Liver (tissue), 8 donors: ENCODE measurements at regions not wholly inside any gene's neighbourhood (a gene's known extent, or its start where the extent isn't known, plus 50 kb on each side); places are given as distances from the start of the nearest gene placed in this dataset.

Experiments
- DNase-seq: peaks from one replicate; pipeline ENCODE4 v3.0.0-alpha.2; 2017; ENCODE audit warnings: low spot score
- H3K27ac ChIP-seq, 2 donors: one replicate each; pipeline ENCODE4 v1.7.0; 2013; ENCODE audit warnings: inconsistent platforms in 2 of 2, low read length in 2 of 2, control low read depth in 1 of 2, low read depth in 1 of 2, mild to moderate bottlenecking in 1 of 2
- H3K27me3 ChIP-seq, 4 donors: one replicate each; pipeline versions ENCODE4 v1.6.1 to v1.7.0; 2013; ENCODE audit warnings: low read length in 3 of 4, inconsistent platforms in 1 of 4, mild to moderate bottlenecking in 1 of 4, moderate library complexity in 1 of 4; ENCODE audit not compliant: control insufficient read depth in 4 of 4, insufficient read depth in 4 of 4
- H3K36me3 ChIP-seq, 4 donors: one replicate each; pipeline versions ENCODE4 v1.6.1 to v1.7.0; 2013; ENCODE audit warnings: low read length in 3 of 4, mild to moderate bottlenecking in 3 of 4, low read depth in 1 of 4, moderate library complexity in 1 of 4; ENCODE audit not compliant: control insufficient read depth in 4 of 4, insufficient read depth in 3 of 4
- H3K4me1 ChIP-seq, 4 donors: one replicate each; pipeline versions ENCODE4 v1.6.1 to v1.7.0; 2013; ENCODE audit warnings: low read length in 3 of 4, mild to moderate bottlenecking in 3 of 4, moderate library complexity in 1 of 4; ENCODE audit not compliant: control insufficient read depth in 4 of 4, insufficient read depth in 4 of 4
- H3K4me3 ChIP-seq, 3 donors: one replicate each; pipeline versions ENCODE4 v1.6.1 to v1.7.0; 2013; ENCODE audit warnings: low read length in 3 of 3, control low read depth in 1 of 3, low read depth in 1 of 3, mild to moderate bottlenecking in 1 of 3
- H3K9ac ChIP-seq, 2 donors: one replicate each; pipeline ENCODE4 v1.7.0; 2013; ENCODE audit warnings: low read length in 2 of 2, mild to moderate bottlenecking in 2 of 2, moderate library complexity in 2 of 2, control low read depth in 1 of 2, low read depth in 1 of 2
- H3K9me3 ChIP-seq, 4 donors: one replicate each; pipeline versions ENCODE4 v1.6.1 to v1.7.0; 2013; ENCODE audit warnings: low read length in 3 of 4; ENCODE audit not compliant: control insufficient read depth in 4 of 4
- EGR1 ChIP-seq, 2 donors: IDR thresholded peaks; 2 replicates each; pipeline ENCODE4 v1.6.1; 2016 to 2018; ENCODE audit warnings: antibody characterized with exemption in 2 of 2, low read depth in 2 of 2
- FOXA1 ChIP-seq: IDR thresholded peaks from 2 replicates; pipeline ENCODE4 v1.6.1; 2016; ENCODE audit warnings: antibody characterized with exemption
- FOXA2 ChIP-seq: IDR thresholded peaks from 2 replicates; pipeline ENCODE4 v1.6.1; 2016; ENCODE audit warnings: antibody characterized with exemption
- HNF4A ChIP-seq, 2 donors: conservative IDR thresholded peaks; 2 replicates each; pipeline ENCODE4 v1.6.1; 2016; ENCODE audit warnings: antibody characterized with exemption in 2 of 2, mild to moderate bottlenecking in 2 of 2
- HNF4G ChIP-seq: IDR thresholded peaks from 2 replicates; pipeline ENCODE4 v1.6.1; 2016; ENCODE audit warnings: antibody characterized with exemption
- JUND ChIP-seq, 2 donors: IDR thresholded peaks; 2 replicates each; pipeline ENCODE4 v1.6.1; 2016; ENCODE audit warnings: antibody characterized with exemption in 2 of 2
- NR2F2 ChIP-seq: IDR thresholded peaks from 2 replicates; pipeline ENCODE4 v1.6.1; 2016; ENCODE audit warnings: antibody characterized with exemption
- RAD21 ChIP-seq, 2 donors: IDR thresholded peaks; 2 replicates each; pipeline ENCODE4 v1.6.1; 2016; ENCODE audit warnings: antibody characterized with exemption in 2 of 2, mild to moderate bottlenecking in 2 of 2
- RXRA ChIP-seq, 2 donors: IDR thresholded peaks; 2 replicates each; pipeline ENCODE4 v1.6.1; 2017 to 2018; ENCODE audit warnings: antibody characterized with exemption in 2 of 2, mild to moderate bottlenecking in 1 of 2
- SP1 ChIP-seq: IDR thresholded peaks from 2 replicates; pipeline ENCODE4 v1.6.1; 2018; ENCODE audit warnings: antibody characterized with exemption, mild to moderate bottlenecking
- TAF1 ChIP-seq: conservative IDR thresholded peaks from 2 replicates; pipeline ENCODE4 v1.6.1; 2016; ENCODE audit warnings: antibody characterized with exemption, mild to moderate bottlenecking
- YY1 ChIP-seq: IDR thresholded peaks from 2 replicates; pipeline ENCODE4 v1.6.1; 2016; ENCODE audit warnings: antibody characterized with exemption, mild to moderate bottlenecking
- WGBS: extraction: QIAGEN DNeasy Blood & Tissue Kit; methylation state at CpG from one replicate; pipeline ENCODE4 v1.1.7; 2013; 5-methylcytosine and 5-hydroxymethylcytosine counted together
- TF ChIP-seq, protein P1 (sequence below): IDR thresholded peaks from 2 replicates; pipeline ENCODE4 v1.6.1; 2016; ENCODE audit warnings: antibody characterized with exemption
- TF ChIP-seq, protein P2 (sequence below): fragments of 150-350 bp; IDR thresholded peaks from 2 replicates; pipeline ENCODE4 v1.5.1; 2017; ENCODE audit warnings: improper control_type of control experiment, low read depth, low read length; ENCODE audit not compliant: missing input control
- TF ChIP-seq, protein P3 (sequence below): IDR thresholded peaks from 2 replicates; pipeline ENCODE4 v1.6.1; 2016; ENCODE audit warnings: antibody characterized with exemption
- TF ChIP-seq, protein P4 (sequence below): IDR thresholded peaks from 2 replicates; pipeline ENCODE4 v1.6.1; 2016; ENCODE audit warnings: antibody characterized with exemption, mild to moderate bottlenecking
- donor health status: healthy.
- donor health status: healthy.
- donor health status: healthy.
- donor health status: healthy.
- donor health status: healthy.

DNA sequence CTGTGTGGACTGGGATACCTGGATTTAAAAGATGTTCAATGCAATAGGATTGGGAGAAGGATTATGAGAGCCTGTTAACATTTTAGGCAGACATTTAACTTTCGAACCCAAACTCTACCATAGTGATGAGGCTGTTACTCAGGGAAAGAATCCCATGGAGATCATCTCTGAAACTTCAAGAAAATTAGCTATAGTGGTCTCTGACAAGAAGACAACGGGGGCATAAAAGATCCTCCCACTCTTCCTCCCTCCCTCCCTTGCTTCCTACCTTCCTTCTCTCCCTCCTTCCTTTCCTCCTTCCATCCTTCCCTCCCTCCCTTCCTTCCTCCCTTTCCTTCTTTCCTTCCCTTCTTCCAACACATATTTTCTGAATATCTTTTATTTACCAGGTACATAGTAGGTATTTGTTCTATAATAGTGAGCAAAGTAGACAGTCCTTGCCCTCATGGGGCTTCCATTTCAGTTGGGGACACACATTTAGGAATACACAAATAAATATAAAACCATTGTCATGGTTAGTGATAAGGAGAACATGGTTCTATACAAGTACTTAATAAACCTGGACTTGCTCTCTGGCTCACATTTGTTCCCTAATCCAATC is 143.2 kb downstream of the ATP6V1G3 start:
- Histone ChIP-seq H3K4me1 (no peaks in the 10 kb centered on the region), H3K27me3 (no peaks in the 10 kb centered on the region), H3K4me3 (no peak overlapping the region), H3K9me3 (no peaks in the 10 kb centered on the region), H3K27ac (no peak overlapping the region), H3K9ac (no peak overlapping the region), H3K36me3 (no peaks in the 10 kb centered on the region)
- WGBS, result 84% methylated on average over 2 of the region's 2 CpGs
- DNase-seq, result no peak
- TF ChIP-seq FOXA2 (no peak), HNF4A (conservative IDR thresholded peaks at IDR 0.05) (no peak), RXRA (IDR thresholded peaks at IDR 0.05) (no peak), SP1 (no peak), RAD21 (IDR thresholded peaks at IDR 0.05) (no peak), JUND (IDR thresholded peaks at IDR 0.05) (no peak), EGR1 (IDR thresholded peaks at IDR 0.05; ENCODE audit: low read depth in 2 of 2) (no peak), HNF4G (no peak), TAF1 (no peak), YY1 (no peak), FOXA1 (no peak)
- TF ChIP-seq, protein P1, sequence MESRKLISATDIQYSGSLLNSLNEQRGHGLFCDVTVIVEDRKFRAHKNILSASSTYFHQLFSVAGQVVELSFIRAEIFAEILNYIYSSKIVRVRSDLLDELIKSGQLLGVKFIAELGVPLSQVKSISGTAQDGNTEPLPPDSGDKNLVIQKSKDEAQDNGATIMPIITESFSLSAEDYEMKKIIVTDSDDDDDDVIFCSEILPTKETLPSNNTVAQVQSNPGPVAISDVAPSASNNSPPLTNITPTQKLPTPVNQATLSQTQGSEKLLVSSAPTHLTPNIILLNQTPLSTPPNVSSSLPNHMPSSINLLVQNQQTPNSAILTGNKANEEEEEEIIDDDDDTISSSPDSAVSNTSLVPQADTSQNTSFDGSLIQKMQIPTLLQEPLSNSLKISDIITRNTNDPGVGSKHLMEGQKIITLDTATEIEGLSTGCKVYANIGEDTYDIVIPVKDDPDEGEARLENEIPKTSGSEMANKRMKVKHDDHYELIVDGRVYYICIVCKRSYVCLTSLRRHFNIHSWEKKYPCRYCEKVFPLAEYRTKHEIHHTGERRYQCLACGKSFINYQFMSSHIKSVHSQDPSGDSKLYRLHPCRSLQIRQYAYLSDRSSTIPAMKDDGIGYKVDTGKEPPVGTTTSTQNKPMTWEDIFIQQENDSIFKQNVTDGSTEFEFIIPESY, result no peak
- TF ChIP-seq, protein P2, sequence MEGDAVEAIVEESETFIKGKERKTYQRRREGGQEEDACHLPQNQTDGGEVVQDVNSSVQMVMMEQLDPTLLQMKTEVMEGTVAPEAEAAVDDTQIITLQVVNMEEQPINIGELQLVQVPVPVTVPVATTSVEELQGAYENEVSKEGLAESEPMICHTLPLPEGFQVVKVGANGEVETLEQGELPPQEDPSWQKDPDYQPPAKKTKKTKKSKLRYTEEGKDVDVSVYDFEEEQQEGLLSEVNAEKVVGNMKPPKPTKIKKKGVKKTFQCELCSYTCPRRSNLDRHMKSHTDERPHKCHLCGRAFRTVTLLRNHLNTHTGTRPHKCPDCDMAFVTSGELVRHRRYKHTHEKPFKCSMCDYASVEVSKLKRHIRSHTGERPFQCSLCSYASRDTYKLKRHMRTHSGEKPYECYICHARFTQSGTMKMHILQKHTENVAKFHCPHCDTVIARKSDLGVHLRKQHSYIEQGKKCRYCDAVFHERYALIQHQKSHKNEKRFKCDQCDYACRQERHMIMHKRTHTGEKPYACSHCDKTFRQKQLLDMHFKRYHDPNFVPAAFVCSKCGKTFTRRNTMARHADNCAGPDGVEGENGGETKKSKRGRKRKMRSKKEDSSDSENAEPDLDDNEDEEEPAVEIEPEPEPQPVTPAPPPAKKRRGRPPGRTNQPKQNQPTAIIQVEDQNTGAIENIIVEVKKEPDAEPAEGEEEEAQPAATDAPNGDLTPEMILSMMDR, result no peak

DNA sequence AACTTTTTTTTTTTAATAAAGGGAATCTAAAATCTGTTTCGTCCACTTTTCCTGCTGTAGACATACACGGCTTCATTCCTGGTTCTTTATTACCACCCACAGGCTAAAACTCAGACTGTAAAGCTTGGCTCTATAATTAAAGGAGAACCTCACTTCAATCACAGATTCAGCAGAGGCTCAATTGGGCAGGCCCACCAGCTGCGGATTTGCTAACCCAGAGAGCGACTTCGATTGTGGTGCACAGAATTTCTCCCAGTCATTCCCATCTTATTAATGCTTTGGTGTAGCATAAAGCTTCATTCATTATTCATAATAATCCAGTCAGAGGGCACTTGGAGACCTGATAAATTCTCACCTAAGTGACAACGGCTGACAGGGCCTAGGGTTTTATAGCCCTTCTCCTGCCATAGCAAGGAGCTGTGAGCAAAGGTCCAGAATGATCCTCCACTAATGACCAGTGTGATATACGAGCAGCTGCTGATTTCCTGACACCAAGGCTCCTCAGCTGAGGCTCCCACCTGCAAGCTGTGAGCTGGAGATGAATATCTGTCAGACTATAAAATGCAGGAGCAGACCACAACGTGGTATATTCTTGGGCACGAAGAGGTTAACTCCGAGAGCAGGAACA is 149.0 kb downstream of the ATP6V1G3 start:
- H3K36me3 ChIP-seq, result no peaks in the 10 kb centered on the region
- DNase-seq, result no peak
- no peaks in the 10 kb centered on the region for H3K9me3 ChIP-seq
- H3K4me3 ChIP-seq, result no peak overlapping the region
- no peak overlapping the region for H3K27ac ChIP-seq
- H3K4me1 ChIP-seq, result no peaks in the 10 kb centered on the region
- TF ChIP-seq, protein P3, sequence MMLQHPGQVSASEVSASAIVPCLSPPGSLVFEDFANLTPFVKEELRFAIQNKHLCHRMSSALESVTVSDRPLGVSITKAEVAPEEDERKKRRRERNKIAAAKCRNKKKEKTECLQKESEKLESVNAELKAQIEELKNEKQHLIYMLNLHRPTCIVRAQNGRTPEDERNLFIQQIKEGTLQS, result no peak
- no peak for TF ChIP-seq EGR1 (IDR thresholded peaks at IDR 0.05; ENCODE audit: low read depth in 2 of 2)
- H3K27me3 ChIP-seq, result no peaks in the 10 kb centered on the region
- 77% methylated on average over 10 of the region's 10 CpGs for WGBS
- H3K9ac ChIP-seq, result no peak overlapping the region

DNA sequence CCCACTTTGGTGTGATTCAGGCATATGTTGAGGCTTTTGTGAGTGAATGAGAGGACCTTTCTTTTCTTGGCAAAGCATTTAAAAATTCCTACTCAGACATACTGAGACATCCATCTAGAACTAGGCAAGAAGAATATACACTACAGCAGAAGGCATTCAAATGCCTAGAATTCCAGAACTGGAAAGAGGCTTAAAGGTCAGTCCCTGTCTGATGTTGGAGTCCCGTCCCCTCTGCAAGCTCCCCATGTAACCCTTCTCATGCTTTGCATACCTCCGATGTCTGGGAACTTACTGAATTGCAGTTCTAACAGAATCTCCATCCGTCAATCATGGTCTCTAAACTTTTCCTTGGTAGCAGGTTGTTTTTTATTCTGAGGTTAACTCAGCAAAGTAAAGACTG is 152.9 kb downstream of the ATP6V1G3 start:
- H3K4me3 ChIP-seq, result no peak overlapping the region
- no peak overlapping the region for H3K9ac ChIP-seq
- H3K27ac ChIP-seq, result no peak overlapping the region
- H3K9me3 ChIP-seq, result no peaks in the 10 kb centered on the region
- H3K27me3 ChIP-seq, result no peaks in the 10 kb centered on the region
- DNase-seq, result no peak
- 51% methylated on average over 3 of the region's 3 CpGs for WGBS
- no peaks in the 10 kb centered on the region for H3K36me3 ChIP-seq
- H3K4me1 ChIP-seq, result no peaks in the 10 kb centered on the region
- no peak for TF ChIP-seq EGR1 (IDR thresholded peaks at IDR 0.05; ENCODE audit: low read depth in 2 of 2)
- TF ChIP-seq NR2F2, result no peak
- TF ChIP-seq YY1, result no peak
- TF ChIP-seq HNF4A (conservative IDR thresholded peaks at IDR 0.05), result no peak
- TF ChIP-seq, protein P3, result no peak
- TF ChIP-seq RAD21 (IDR thresholded peaks at IDR 0.05), result no peak
- TF ChIP-seq, protein P1, result no peak
- no peak for TF ChIP-seq FOXA2
- TF ChIP-seq FOXA1, result no peak
- no peak for TF ChIP-seq SP1
- TF ChIP-seq, protein P4, sequence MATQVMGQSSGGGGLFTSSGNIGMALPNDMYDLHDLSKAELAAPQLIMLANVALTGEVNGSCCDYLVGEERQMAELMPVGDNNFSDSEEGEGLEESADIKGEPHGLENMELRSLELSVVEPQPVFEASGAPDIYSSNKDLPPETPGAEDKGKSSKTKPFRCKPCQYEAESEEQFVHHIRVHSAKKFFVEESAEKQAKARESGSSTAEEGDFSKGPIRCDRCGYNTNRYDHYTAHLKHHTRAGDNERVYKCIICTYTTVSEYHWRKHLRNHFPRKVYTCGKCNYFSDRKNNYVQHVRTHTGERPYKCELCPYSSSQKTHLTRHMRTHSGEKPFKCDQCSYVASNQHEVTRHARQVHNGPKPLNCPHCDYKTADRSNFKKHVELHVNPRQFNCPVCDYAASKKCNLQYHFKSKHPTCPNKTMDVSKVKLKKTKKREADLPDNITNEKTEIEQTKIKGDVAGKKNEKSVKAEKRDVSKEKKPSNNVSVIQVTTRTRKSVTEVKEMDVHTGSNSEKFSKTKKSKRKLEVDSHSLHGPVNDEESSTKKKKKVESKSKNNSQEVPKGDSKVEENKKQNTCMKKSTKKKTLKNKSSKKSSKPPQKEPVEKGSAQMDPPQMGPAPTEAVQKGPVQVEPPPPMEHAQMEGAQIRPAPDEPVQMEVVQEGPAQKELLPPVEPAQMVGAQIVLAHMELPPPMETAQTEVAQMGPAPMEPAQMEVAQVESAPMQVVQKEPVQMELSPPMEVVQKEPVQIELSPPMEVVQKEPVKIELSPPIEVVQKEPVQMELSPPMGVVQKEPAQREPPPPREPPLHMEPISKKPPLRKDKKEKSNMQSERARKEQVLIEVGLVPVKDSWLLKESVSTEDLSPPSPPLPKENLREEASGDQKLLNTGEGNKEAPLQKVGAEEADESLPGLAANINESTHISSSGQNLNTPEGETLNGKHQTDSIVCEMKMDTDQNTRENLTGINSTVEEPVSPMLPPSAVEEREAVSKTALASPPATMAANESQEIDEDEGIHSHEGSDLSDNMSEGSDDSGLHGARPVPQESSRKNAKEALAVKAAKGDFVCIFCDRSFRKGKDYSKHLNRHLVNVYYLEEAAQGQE, result no peak
